ENCODE measurements at regions not wholly inside any gene's neighbourhood (a gene's known extent, or its start where the extent isn't known, plus 50 kb on each side); places are given as distances from the start of the nearest gene placed in this dataset.

- TF ChIP-seq POLR2A (IDR thresholded peaks at IDR 0.05) (no peak), CTCF (IDR thresholded peaks at IDR 0.05 in 4 of 5, conservative IDR thresholded peaks at IDR 0.05 in 1 of 5) (peak; percentile 83 to 98 (median 87))
- ATAC-seq: peak; percentile 65 to 75
- Histone ChIP-seq H3K27ac (no peak overlapping the region), H3K4me3 (peak overlapping the region; percentile 26 to 52 (median 46)), H3K27me3 (no peaks in the 10 kb centered on the region), H3K9me3 (no peaks in the 10 kb centered on the region), H3K36me3 (no peaks in the 10 kb centered on the region), H3K4me1 (peaks cover 8 to 11% of the 10 kb centered on the region in 2 donors)
- intact Hi-C loops (cut with DNase I; ENCODE audit: low total_unique reads) (loop anchor here (5.0 to 10.0 kb wide), 3 partner anchors 560 to 1110 kb away; no protein-coding TSS in a partner anchor), in situ Hi-C loops (cut with MboI; ENCODE audit: low sequenced_read_pairs in 4 of 4) (loop anchor here in 3 of 4 donors (25.0 kb wide), 2 partner anchors 425 to 1125 kb away; partner anchors contain the start of gene HS6ST1 (in 1 of the 3))
- peak; percentile 41 to 57 for DNase-seq
Measured at GRCh38 chr2:128736689-128737545, 418.2 kb upstream of the HS6ST1 start.

GRCh38 chr2:128737546-128737826 is 418.8 kb upstream of the HS6ST1 start:
- DNase-seq: no peak
- in situ Hi-C loops (cut with MboI; ENCODE audit: low sequenced_read_pairs in 4 of 4) (loop anchor here in 3 of 4 donors (25.0 kb wide), 2 partner anchors 425 to 1125 kb away; partner anchors contain the start of gene HS6ST1 (in 1 of the 3)), intact Hi-C loops (cut with DNase I; ENCODE audit: low total_unique reads) (loop anchor here (5.0 to 10.0 kb wide), 3 partner anchors 560 to 1110 kb away; no protein-coding TSS in a partner anchor)
- Histone ChIP-seq H3K27ac (no peak overlapping the region), H3K27me3 (no peaks in the 10 kb centered on the region), H3K36me3 (no peaks in the 10 kb centered on the region), H3K4me1 (peaks cover 8 to 11% of the 10 kb centered on the region in 2 donors), H3K4me3 (no peak overlapping the region), H3K9me3 (no peaks in the 10 kb centered on the region)
- TF ChIP-seq CTCF (IDR thresholded peaks at IDR 0.05 in 4 of 5, conservative IDR thresholded peaks at IDR 0.05 in 1 of 5) (no peak), POLR2A (IDR thresholded peaks at IDR 0.05) (no peak)
- ATAC-seq: no peak

- intact Hi-C loops (cut with DNase I; ENCODE audit: low total_unique reads): loop anchor here (5.0 to 10.0 kb wide), 3 partner anchors 559 to 1109 kb away; no protein-coding TSS in a partner anchor
Measured at GRCh38 chr2:128738446-128739110, 419.9 kb upstream of the HS6ST1 start.

GRCh38 chr2:128742467-128742866 is 423.8 kb upstream of the HS6ST1 start:
- no peaks in the 10 kb centered on the region for H3K9me3 ChIP-seq
- in situ Hi-C loops (cut with MboI; ENCODE audit: low sequenced_read_pairs in 4 of 4) (loop anchor here in 3 of 4 donors (25.0 kb wide), 2 partner anchors 430 to 1120 kb away; partner anchors contain the start of gene HS6ST1 (in 1 of the 3)), intact Hi-C loops (cut with DNase I; ENCODE audit: low total_unique reads) (no loop called here)
- ATAC-seq (no peak), DNase-seq (no peak)
- no peaks in the 10 kb centered on the region for H3K36me3 ChIP-seq
- no peaks in the 10 kb centered on the region for H3K4me1 ChIP-seq
- no peak overlapping the region for H3K27ac ChIP-seq
- no peaks in the 10 kb centered on the region for H3K27me3 ChIP-seq
- no peak overlapping the region for H3K4me3 ChIP-seq
- TF ChIP-seq POLR2A (IDR thresholded peaks at IDR 0.05) (no peak), CTCF (IDR thresholded peaks at IDR 0.05 in 4 of 5, conservative IDR thresholded peaks at IDR 0.05 in 1 of 5) (no peak)

More at GRCh38 chr2:128738446-128739110, 419.9 kb upstream of the HS6ST1 start:
- H3K9me3 ChIP-seq: no peaks in the 10 kb centered on the region
- no peak overlapping the region for H3K4me3 ChIP-seq
- peaks cover 8 to 11% of the 10 kb centered on the region in 2 donors for H3K4me1 ChIP-seq
- H3K27me3 ChIP-seq: no peaks in the 10 kb centered on the region
- no peaks in the 10 kb centered on the region for H3K36me3 ChIP-seq
- no peak for TF ChIP-seq CTCF (IDR thresholded peaks at IDR 0.05 in 4 of 5, conservative IDR thresholded peaks at IDR 0.05 in 1 of 5)
- no peak for TF ChIP-seq POLR2A (IDR thresholded peaks at IDR 0.05)
- DNase-seq (no peak), ATAC-seq (no peak)
- in situ Hi-C loops (cut with MboI; ENCODE audit: low sequenced_read_pairs in 4 of 4): loop anchor here in 3 of 4 donors (25.0 kb wide), 2 partner anchors 426 to 1124 kb away; partner anchors contain the start of gene HS6ST1 (in 1 of the 3)
- H3K27ac ChIP-seq: no peak overlapping the region
